GM12891 (cell line): ENCODE measurements at regions not wholly inside any gene's neighbourhood (a gene's known extent, or its start where the extent isn't known, plus 50 kb on each side); places are given as distances from the start of the nearest gene placed in this dataset.

Source experiments
- PAX5 ChIP-seq: IDR thresholded peaks from 2 replicates; pipeline ENCODE4 v1.6.1; 2011; ENCODE audit warnings: low read length, moderate library complexity, mild to moderate bottlenecking; ENCODE audit not compliant: insufficient read depth, severe bottlenecking
- POLR2A ChIP-seq: IDR thresholded peaks from 2 replicates; pipeline ENCODE4 v1.6.1; 2011; ENCODE audit warnings: low read depth, low read length, control low read depth
- POLR2AphosphoS5 ChIP-seq: IDR thresholded peaks from 2 replicates; pipeline ENCODE4 v1.6.1; 2011; ENCODE audit warnings: low read depth, low read length, control low read depth
- TAF1 ChIP-seq: IDR thresholded peaks from 2 replicates; pipeline ENCODE4 v1.6.1; 2011; ENCODE audit warnings: low read depth, low read length, control low read depth

DNA sequence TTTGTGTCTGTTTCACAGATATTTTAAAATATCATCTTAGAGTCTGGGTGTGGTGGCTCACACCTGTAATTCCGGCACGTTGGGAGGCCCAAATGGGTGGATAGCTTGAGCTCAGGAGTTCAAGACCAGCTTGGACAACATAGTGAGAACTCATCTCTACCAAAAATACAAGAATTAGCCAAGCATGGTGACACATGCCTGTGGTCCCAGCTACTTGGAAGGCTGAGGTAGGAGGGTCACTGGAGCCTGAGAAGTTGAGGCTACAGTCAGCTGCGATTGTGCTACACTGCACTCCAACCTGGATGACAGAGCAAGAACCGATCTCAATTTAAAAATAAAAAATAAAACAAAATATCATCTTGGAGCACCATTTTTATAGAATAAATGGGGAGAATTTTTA is 1247.6 kb upstream of the MIR17HG start:
- TF ChIP-seq POLR2A, result no peak
- TF ChIP-seq POLR2AphosphoS5, result no peak
- TF ChIP-seq TAF1, result no peak
- TF ChIP-seq PAX5, result no peak
